ENCODE measurements at regions not wholly inside any gene's neighbourhood (a gene's known extent, or its start where the extent isn't known, plus 50 kb on each side); places are given as distances from the start of the nearest gene placed in this dataset.
"Not testable (repeated sequence)": the region's sequence is repeated elsewhere in the genome, so short reads cannot be mapped to it uniquely, and the experiment has no call there.

- Histone ChIP-seq H3K27me3 (no peaks in the 10 kb centered on the region), H3K4me1 (ENCODE audit: insufficient read depth) (no peaks in the 10 kb centered on the region), H3K27ac (no peak overlapping the region), H3K36me3 (no peaks in the 10 kb centered on the region), H3K9me3 (no peaks in the 10 kb centered on the region), H3K4me3 (no peak overlapping the region)
- intact Hi-C loops (cut with DNase I): no loop called here
- WGBS, 3 donors: 48 to 68% (median 61%) methylated on average over 5 of the region's 5 CpGs
- no peak for DNase-seq
- TF ChIP-seq, protein P1, sequence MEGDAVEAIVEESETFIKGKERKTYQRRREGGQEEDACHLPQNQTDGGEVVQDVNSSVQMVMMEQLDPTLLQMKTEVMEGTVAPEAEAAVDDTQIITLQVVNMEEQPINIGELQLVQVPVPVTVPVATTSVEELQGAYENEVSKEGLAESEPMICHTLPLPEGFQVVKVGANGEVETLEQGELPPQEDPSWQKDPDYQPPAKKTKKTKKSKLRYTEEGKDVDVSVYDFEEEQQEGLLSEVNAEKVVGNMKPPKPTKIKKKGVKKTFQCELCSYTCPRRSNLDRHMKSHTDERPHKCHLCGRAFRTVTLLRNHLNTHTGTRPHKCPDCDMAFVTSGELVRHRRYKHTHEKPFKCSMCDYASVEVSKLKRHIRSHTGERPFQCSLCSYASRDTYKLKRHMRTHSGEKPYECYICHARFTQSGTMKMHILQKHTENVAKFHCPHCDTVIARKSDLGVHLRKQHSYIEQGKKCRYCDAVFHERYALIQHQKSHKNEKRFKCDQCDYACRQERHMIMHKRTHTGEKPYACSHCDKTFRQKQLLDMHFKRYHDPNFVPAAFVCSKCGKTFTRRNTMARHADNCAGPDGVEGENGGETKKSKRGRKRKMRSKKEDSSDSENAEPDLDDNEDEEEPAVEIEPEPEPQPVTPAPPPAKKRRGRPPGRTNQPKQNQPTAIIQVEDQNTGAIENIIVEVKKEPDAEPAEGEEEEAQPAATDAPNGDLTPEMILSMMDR (IDR thresholded peaks at IDR 0.05): no peak
- TF ChIP-seq POLR2A (IDR thresholded peaks at IDR 0.05) (no peak), EP300 (IDR thresholded peaks at IDR 0.05) (no peak)
Observed at GRCh38 chr3:81080608-81081007, 680.8 kb downstream of the GBE1 start.

DNA sequence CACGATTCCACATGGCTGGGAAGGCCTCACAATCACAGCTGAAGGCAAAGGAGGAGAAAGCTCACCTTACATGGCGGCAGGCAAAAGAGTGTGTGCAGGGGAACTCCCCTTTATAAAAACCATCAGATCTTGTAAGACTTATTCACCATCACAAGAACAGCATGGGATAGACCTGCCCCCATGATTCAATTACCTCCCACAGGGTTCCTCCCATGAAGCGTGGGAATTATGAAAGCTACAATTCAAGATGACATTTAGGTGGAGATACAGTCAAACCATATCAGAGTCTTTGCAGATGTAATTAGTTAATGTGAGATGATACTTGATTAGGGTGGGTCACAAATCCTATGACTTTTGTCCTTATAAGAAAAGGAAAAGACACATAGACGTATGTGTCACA, 688.9 kb downstream of the GBE1 start:
- DNase-seq: no peak
- H3K27ac ChIP-seq: no peak overlapping the region
- no peaks in the 10 kb centered on the region for H3K9me3 ChIP-seq

DNA sequence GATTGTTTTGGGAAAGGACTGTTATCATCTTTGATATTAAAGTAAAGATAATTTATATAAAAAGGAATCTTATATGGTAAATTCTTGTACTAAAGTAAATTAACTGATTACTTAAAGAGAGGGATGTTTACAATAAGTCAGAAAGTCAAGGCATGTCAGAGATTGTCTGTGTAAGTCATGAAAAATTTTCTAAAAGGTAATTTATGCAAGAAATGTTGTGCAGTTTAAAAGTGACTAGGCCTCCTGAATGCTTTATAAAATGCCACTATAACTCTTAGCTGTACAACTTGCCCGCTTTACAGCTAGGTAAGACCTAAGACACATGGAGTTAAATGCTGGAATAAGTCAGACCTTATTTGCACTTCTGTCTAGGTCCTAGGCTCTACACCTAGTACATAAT, 692.9 kb downstream of the GBE1 start:
- WGBS, 3 donors: 62 to 83% (median 80%) methylated on average over 1 of the region's 1 CpG
- no peaks in the 10 kb centered on the region for H3K36me3 ChIP-seq
- intact Hi-C loops (cut with DNase I): no loop called here
- DNase-seq: no peak
- no peaks in the 10 kb centered on the region for H3K27me3 ChIP-seq
- H3K4me3 ChIP-seq: no peak overlapping the region
- TF ChIP-seq POLR2A (IDR thresholded peaks at IDR 0.05) (no peak), EP300 (IDR thresholded peaks at IDR 0.05) (no peak)
- TF ChIP-seq, protein P1 (IDR thresholded peaks at IDR 0.05): no peak
- H3K27ac ChIP-seq: no peak overlapping the region
- no peaks in the 10 kb centered on the region for H3K9me3 ChIP-seq
- no peaks in the 10 kb centered on the region for H3K4me1 ChIP-seq (ENCODE audit: insufficient read depth)

More for the DNA sequence above, 688.9 kb downstream of the GBE1 start:
- no peaks in the 10 kb centered on the region for H3K4me1 ChIP-seq (ENCODE audit: insufficient read depth)
- TF ChIP-seq, protein P1 (IDR thresholded peaks at IDR 0.05): no peak
- no peak for TF ChIP-seq POLR2A (IDR thresholded peaks at IDR 0.05)
- no peak for TF ChIP-seq EP300 (IDR thresholded peaks at IDR 0.05)
- WGBS, 3 donors: 66 to 88% (median 69%) methylated on average over 4 of the region's 4 CpGs
- no peaks in the 10 kb centered on the region for H3K36me3 ChIP-seq
- no peaks in the 10 kb centered on the region for H3K27me3 ChIP-seq
- intact Hi-C loops (cut with DNase I): no loop called here
- H3K4me3 ChIP-seq: no peak overlapping the region

GRCh38 chr3:81063896-81064295, 697.5 kb downstream of the GBE1 start:
- TF ChIP-seq POLR2A (IDR thresholded peaks at IDR 0.05): no peak
- TF ChIP-seq, protein P1 (IDR thresholded peaks at IDR 0.05): no peak
- TF ChIP-seq EP300 (IDR thresholded peaks at IDR 0.05): no peak
- Histone ChIP-seq H3K36me3 (no peaks in the 10 kb centered on the region), H3K4me3 (no peak overlapping the region), H3K27ac (no peak overlapping the region), H3K9me3 (no peaks in the 10 kb centered on the region), H3K4me1 (ENCODE audit: insufficient read depth) (no peaks in the 10 kb centered on the region), H3K27me3 (no peaks in the 10 kb centered on the region)
- DNase-seq: no peak
- intact Hi-C loops (cut with DNase I): no loop called here

GRCh38 chr3:81051133-81051532, 710.3 kb downstream of the GBE1 start:
- intact Hi-C loops (cut with DNase I): not testable (repeated sequence)
- 100% methylated on average over 2 of the region's 2 CpGs; no CpG with 5 or more reads in 2 of the 3 donors for WGBS, 3 donors

More at GRCh38 chr3:81051133-81051532, 710.3 kb downstream of the GBE1 start:
- DNase-seq; H3K36me3 ChIP-seq; H3K27ac ChIP-seq; H3K4me3 ChIP-seq; H3K4me1 ChIP-seq (ENCODE audit: insufficient read depth); H3K9me3 ChIP-seq; H3K27me3 ChIP-seq: not testable (repeated sequence)

All from ovary (tissue), 7 donors.